Mesothelial cell of epicardium (in vitro differentiated cells): ENCODE measurements at regions not wholly inside any gene's neighbourhood (a gene's known extent, or its start where the extent isn't known, plus 50 kb on each side); places are given as distances from the start of the nearest gene placed in this dataset.
"Not testable (repeated sequence)": the region's sequence is repeated elsewhere in the genome, so short reads cannot be mapped to it uniquely, and the experiment has no call there.

Experiments used
- DNase-seq, 2 experiments: peaks; one replicate each; pipeline ENCODE4 v3.0.0; 2021; ENCODE audit warnings: low spot score in 2 of 2; ENCODE audit not compliant: unreplicated experiment in 2 of 2
- H3K27ac Mint-ChIP-seq: 2 replicates; pipeline ENCODE4 v1.8.0; 2021; ENCODE audit warnings: mixed read lengths
- H3K27me3 Mint-ChIP-seq: 2 replicates; pipeline ENCODE4 v1.8.0; 2021; ENCODE audit warnings: low read depth, mixed read lengths
- H3K36me3 Mint-ChIP-seq: 2 replicates; pipeline ENCODE4 v1.8.0; 2021; ENCODE audit warnings: mixed read lengths
- H3K4me1 Mint-ChIP-seq: 2 replicates; pipeline ENCODE4 v1.8.0; 2021; ENCODE audit warnings: mixed read lengths
- H3K4me3 Mint-ChIP-seq: 2 replicates; pipeline ENCODE4 v1.8.0; 2021; ENCODE audit warnings: mild to moderate bottlenecking, moderate library complexity, mixed read lengths
- H3K9me3 Mint-ChIP-seq: 2 replicates; pipeline ENCODE4 v1.8.0; 2021; ENCODE audit warnings: mixed read lengths
- CTCF ChIP-seq: fragments of 200-600 bp; sonication (generic); IDR thresholded peaks from one replicate; pipeline ENCODE4 v1.5.0; 2021; ENCODE audit warnings: antibody characterized with exemption; ENCODE audit not compliant: unreplicated experiment

- no peak overlapping the region for H3K27ac Mint-ChIP-seq
- no peak overlapping the region for H3K4me3 Mint-ChIP-seq
- DNase-seq, result no peak
- H3K4me1 Mint-ChIP-seq, result peaks cover 14% of the 10 kb centered on the region
- TF ChIP-seq CTCF, result no peak
- peaks cover 14% of the 10 kb centered on the region for H3K9me3 Mint-ChIP-seq
- no peaks in the 10 kb centered on the region for H3K36me3 Mint-ChIP-seq
- no peaks in the 10 kb centered on the region for H3K27me3 Mint-ChIP-seq
These were observed 99.5 kb upstream of the MXRA5 start for GRCh38 chrX:3445806-3446490.

- no peak for DNase-seq
- H3K9me3 Mint-ChIP-seq, result peaks cover 24% of the 10 kb centered on the region
These were observed 96.7 kb upstream of the MXRA5 start for GRCh38 chrX:3443184-3443583.

GRCh38 chrX:3442691-3443090 lies 96.2 kb upstream of the MXRA5 start:
- Mint-ChIP-seq H3K27ac (no peak overlapping the region), H3K27me3 (no peaks in the 10 kb centered on the region), H3K9me3 (peaks cover 19% of the 10 kb centered on the region), H3K4me3 (no peak overlapping the region), H3K36me3 (peaks cover 5% of the 10 kb centered on the region), H3K4me1 (peaks cover 10% of the 10 kb centered on the region)
- no peak for TF ChIP-seq CTCF
- no peak for DNase-seq

More at GRCh38 chrX:3443184-3443583, 96.7 kb upstream of the MXRA5 start:
- Mint-ChIP-seq H3K27me3 (no peaks in the 10 kb centered on the region), H3K36me3 (peaks cover 5% of the 10 kb centered on the region), H3K27ac (no peak overlapping the region), H3K4me1 (peaks cover 10% of the 10 kb centered on the region), H3K4me3 (no peak overlapping the region)
- no peak for TF ChIP-seq CTCF

GRCh38 chrX:3440981-3441380 lies 94.5 kb upstream of the MXRA5 start:
- Mint-ChIP-seq H3K4me3 (no peak overlapping the region), H3K27me3 (no peaks in the 10 kb centered on the region), H3K4me1 (peaks cover 10% of the 10 kb centered on the region), H3K36me3 (peaks cover 5% of the 10 kb centered on the region), H3K9me3 (peaks cover 14% of the 10 kb centered on the region), H3K27ac (no peak overlapping the region)
- no peak for TF ChIP-seq CTCF
- no peak for DNase-seq

- DNase-seq, H3K4me3 Mint-ChIP-seq, H3K4me1 Mint-ChIP-seq, H3K27ac Mint-ChIP-seq, H3K36me3 Mint-ChIP-seq, H3K27me3 Mint-ChIP-seq: not testable (repeated sequence)
- peaks cover 10% of the 10 kb centered on the region for H3K9me3 Mint-ChIP-seq
These were observed 89.5 kb upstream of the MXRA5 start for GRCh38 chrX:3435916-3436315.

- H3K27me3 Mint-ChIP-seq, result no peaks in the 10 kb centered on the region
- no peak for TF ChIP-seq CTCF
- H3K4me3 Mint-ChIP-seq, result no peak overlapping the region
- peaks cover 5% of the 10 kb centered on the region for H3K36me3 Mint-ChIP-seq
- H3K27ac Mint-ChIP-seq, result no peak overlapping the region
- peaks cover 3% of the 10 kb centered on the region for H3K4me1 Mint-ChIP-seq
- DNase-seq, result no peak
- H3K9me3 Mint-ChIP-seq, result peaks cover 6% of the 10 kb centered on the region
These were observed 88.6 kb upstream of the MXRA5 start for GRCh38 chrX:3435057-3435456.
